Spleen (tissue), 7 donors: ENCODE measurements at regions not wholly inside any gene's neighbourhood (a gene's known extent, or its start where the extent isn't known, plus 50 kb on each side); places are given as distances from the start of the nearest gene placed in this dataset.

Source experiments
- POLR2A ChIP-seq, 3 donors: fragments of 450-650 bp; IDR thresholded peaks; one replicate each; pipeline ENCODE4 v1.5.1; 2017; ENCODE audit warnings: antibody characterized with exemption in 3 of 3, mild to moderate bottlenecking in 1 of 3
- POLR2AphosphoS5 ChIP-seq, 3 donors: sonication (generic); formaldehyde crosslinking; IDR thresholded peaks; one replicate each; pipeline ENCODE4 v1.5.1; 2017; ENCODE audit warnings: antibody characterized with exemption in 3 of 3
- TF ChIP-seq, protein P1 (sequence below), 11 experiments: fragments of 200-600 bp in 7 of 11; fragments of 450-650 bp in 4 of 11; sonication (generic) in 4 of 11; IDR thresholded peaks in 8 of 11; conservative IDR thresholded peaks in 3 of 11; 1 replicate in 7 of 11; 2 replicates in 4 of 11; pipeline versions ENCODE4 v1.4.0 to v1.8.0; 2016 to 2021; ENCODE audit warnings: antibody characterized with exemption in 11 of 11, inconsistent platforms in 4 of 11, mild to moderate bottlenecking in 1 of 11
- donor health status: DM: no; HTN: no; CAD: no; lungs with moderate emphysema.
- donor health status: DM: no; HTN: no; CAD: no.
- donor health status: DM: no; HTN: no; CAD: no.

DNA sequence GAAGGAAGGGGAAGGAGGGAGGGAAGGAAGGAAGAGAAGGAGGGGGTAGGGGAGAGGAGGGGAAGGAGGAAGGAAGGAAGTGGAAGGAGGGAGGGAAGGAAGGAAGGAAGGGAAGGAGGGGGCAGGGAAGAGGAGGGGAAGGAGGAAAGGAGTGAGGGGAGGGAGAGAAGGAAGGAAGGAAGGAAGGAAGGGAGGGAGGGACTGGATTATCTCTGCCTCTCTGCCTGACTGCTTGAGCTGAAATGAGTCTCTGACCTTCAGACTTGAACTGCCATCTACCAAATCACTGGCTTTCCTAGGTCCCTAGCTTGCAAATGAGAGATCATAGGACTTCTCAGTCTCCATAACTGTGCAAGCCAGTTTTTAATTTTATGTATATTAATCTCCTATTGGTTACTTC is 436.8 kb downstream of the PREX1 start:
- TF ChIP-seq, protein P1, sequence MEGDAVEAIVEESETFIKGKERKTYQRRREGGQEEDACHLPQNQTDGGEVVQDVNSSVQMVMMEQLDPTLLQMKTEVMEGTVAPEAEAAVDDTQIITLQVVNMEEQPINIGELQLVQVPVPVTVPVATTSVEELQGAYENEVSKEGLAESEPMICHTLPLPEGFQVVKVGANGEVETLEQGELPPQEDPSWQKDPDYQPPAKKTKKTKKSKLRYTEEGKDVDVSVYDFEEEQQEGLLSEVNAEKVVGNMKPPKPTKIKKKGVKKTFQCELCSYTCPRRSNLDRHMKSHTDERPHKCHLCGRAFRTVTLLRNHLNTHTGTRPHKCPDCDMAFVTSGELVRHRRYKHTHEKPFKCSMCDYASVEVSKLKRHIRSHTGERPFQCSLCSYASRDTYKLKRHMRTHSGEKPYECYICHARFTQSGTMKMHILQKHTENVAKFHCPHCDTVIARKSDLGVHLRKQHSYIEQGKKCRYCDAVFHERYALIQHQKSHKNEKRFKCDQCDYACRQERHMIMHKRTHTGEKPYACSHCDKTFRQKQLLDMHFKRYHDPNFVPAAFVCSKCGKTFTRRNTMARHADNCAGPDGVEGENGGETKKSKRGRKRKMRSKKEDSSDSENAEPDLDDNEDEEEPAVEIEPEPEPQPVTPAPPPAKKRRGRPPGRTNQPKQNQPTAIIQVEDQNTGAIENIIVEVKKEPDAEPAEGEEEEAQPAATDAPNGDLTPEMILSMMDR (IDR thresholded peaks at IDR 0.05 in 8 of 11, conservative IDR thresholded peaks at IDR 0.05 in 3 of 11), result no peak
- TF ChIP-seq POLR2A (IDR thresholded peaks at IDR 0.05), result no peak
- no peak for TF ChIP-seq POLR2AphosphoS5 (IDR thresholded peaks at IDR 0.05)
